ENCODE measurements at regions not wholly inside any gene's neighbourhood (a gene's known extent, or its start where the extent isn't known, plus 50 kb on each side); places are given as distances from the start of the nearest gene placed in this dataset.
A peak's percentile ranks its signal among the peaks of the same experiment; 100 is the strongest.

GRCh38 chr13:58056426-58056825 is 424.9 kb downstream of the PCDH17 start:
- DNase-seq: no peak

- DNase-seq: no peak
Observed at GRCh38 chr13:58059624-58060023, 428.1 kb downstream of the PCDH17 start.

GRCh38 chr13:58080806-58081205 is 449.3 kb downstream of the PCDH17 start:
- DNase-seq: no peak

GRCh38 chr13:58081301-58081820 is 449.8 kb downstream of the PCDH17 start:
- no peak for DNase-seq

GRCh38 chr13:58083064-58083463 is 451.5 kb downstream of the PCDH17 start:
- no peak for DNase-seq

- no peak for DNase-seq
Observed at GRCh38 chr13:58085274-58085673, 453.7 kb downstream of the PCDH17 start.

GRCh38 chr13:58085819-58086218 is 454.3 kb downstream of the PCDH17 start:
- DNase-seq: no peak

GRCh38 chr13:58087566-58087965 is 456.0 kb downstream of the PCDH17 start:
- DNase-seq: no peak

GRCh38 chr13:58093394-58093793 is 461.9 kb downstream of the PCDH17 start:
- no peak for DNase-seq

- DNase-seq: no peak
Observed at GRCh38 chr13:58097831-58098230, 466.3 kb downstream of the PCDH17 start.

- DNase-seq: no peak
Observed at GRCh38 chr13:58119351-58119750, 487.8 kb downstream of the PCDH17 start.

- DNase-seq: no peak
Observed at GRCh38 chr13:58119804-58120203, 488.3 kb downstream of the PCDH17 start.

- DNase-seq: no peak
Observed at GRCh38 chr13:58126496-58126895, 495.0 kb downstream of the PCDH17 start.

GRCh38 chr13:58134012-58134411 is 502.5 kb downstream of the PCDH17 start:
- no peak for DNase-seq

- no peak for DNase-seq
Observed at GRCh38 chr13:58134525-58134924, 503.0 kb downstream of the PCDH17 start.

GRCh38 chr13:58142952-58143351 is 511.4 kb downstream of the PCDH17 start:
- no peak for DNase-seq

GRCh38 chr13:58144616-58145015 is 513.1 kb downstream of the PCDH17 start:
- no peak for DNase-seq

- no peak for DNase-seq
Observed at GRCh38 chr13:58151452-58151851, 519.9 kb downstream of the PCDH17 start.

GRCh38 chr13:58160980-58161379 is 529.4 kb downstream of the PCDH17 start:
- no peak for DNase-seq

GRCh38 chr13:58165617-58166016 is 534.1 kb downstream of the PCDH17 start:
- DNase-seq: peak; percentile 61

- no peak for DNase-seq
Observed at GRCh38 chr13:58181111-58181510, 549.6 kb downstream of the PCDH17 start.

- DNase-seq: no peak
Observed at GRCh38 chr13:58187881-58188280, 556.3 kb downstream of the PCDH17 start.

GRCh38 chr13:58190577-58190976 is 559.0 kb downstream of the PCDH17 start:
- no peak for DNase-seq

- no peak for DNase-seq
Observed at GRCh38 chr13:58191754-58192153, 560.2 kb downstream of the PCDH17 start.

- no peak for DNase-seq
Observed at GRCh38 chr13:58202099-58202498, 570.6 kb downstream of the PCDH17 start.

- DNase-seq: no peak
Observed at GRCh38 chr13:58207501-58207900, 576.0 kb downstream of the PCDH17 start.
